HG02763 (cell line): ENCODE measurements at regions not wholly inside any gene's neighbourhood (a gene's known extent, or its start where the extent isn't known, plus 50 kb on each side); places are given as distances from the start of the nearest gene placed in this dataset.
"Not testable (repeated sequence)": the region's sequence is repeated elsewhere in the genome, so short reads cannot be mapped to it uniquely, and the experiment has no call there.

Experiments
- ATAC-seq: cut with Tn5 transposase; IDR thresholded peaks from one replicate; pipeline ENCODE4 v1.9.1; 2021; ENCODE audit warnings: mild to moderate bottlenecking, moderate library complexity; ENCODE audit not compliant: unreplicated experiment

- ATAC-seq: no peak
These were observed 280.7 kb upstream of the KLHL4 start for GRCh38 chrX:87236830-87237440.

GRCh38 chrX:87265518-87265917 is 252.1 kb upstream of the KLHL4 start:
- ATAC-seq: no peak

GRCh38 chrX:87272491-87272890 is 245.1 kb upstream of the KLHL4 start:
- ATAC-seq: no peak

- no peak for ATAC-seq
These were observed 217.9 kb upstream of the KLHL4 start for GRCh38 chrX:87299563-87300160.

GRCh38 chrX:87310780-87311179 is 206.8 kb upstream of the KLHL4 start:
- no peak for ATAC-seq

GRCh38 chrX:87327267-87327666 is 190.3 kb upstream of the KLHL4 start:
- ATAC-seq: no peak

- no peak for ATAC-seq
These were observed 180.3 kb upstream of the KLHL4 start for GRCh38 chrX:87337267-87337666.

GRCh38 chrX:87338510-87338909 is 179.1 kb upstream of the KLHL4 start:
- ATAC-seq: peak; percentile 70

GRCh38 chrX:87370865-87371264 is 146.7 kb upstream of the KLHL4 start:
- no peak for ATAC-seq

- ATAC-seq: no peak
These were observed 143.3 kb upstream of the KLHL4 start for GRCh38 chrX:87374324-87374723.

GRCh38 chrX:87376896-87377295 is 140.7 kb upstream of the KLHL4 start:
- no peak for ATAC-seq

GRCh38 chrX:87388381-87388780 is 129.2 kb upstream of the KLHL4 start:
- no peak for ATAC-seq

GRCh38 chrX:87391742-87392141 is 125.9 kb upstream of the KLHL4 start:
- no peak for ATAC-seq

- ATAC-seq: no peak
These were observed 125.2 kb upstream of the KLHL4 start for GRCh38 chrX:87392369-87392768.

GRCh38 chrX:87397103-87397886 is 120.3 kb upstream of the KLHL4 start:
- no peak for ATAC-seq

- no peak for ATAC-seq
These were observed 115.3 kb upstream of the KLHL4 start for GRCh38 chrX:87402256-87402655.

- ATAC-seq: no peak
These were observed 114.1 kb upstream of the KLHL4 start for GRCh38 chrX:87403551-87403950.

GRCh38 chrX:87409113-87409841 is 108.3 kb upstream of the KLHL4 start:
- no peak for ATAC-seq

GRCh38 chrX:87425618-87426017 is 92.0 kb upstream of the KLHL4 start:
- ATAC-seq: no peak

- ATAC-seq: no peak
These were observed 83.0 kb upstream of the KLHL4 start for GRCh38 chrX:87434618-87435017.

- not testable (repeated sequence) for ATAC-seq
These were observed 69.0 kb upstream of the KLHL4 start for GRCh38 chrX:87448613-87449012.
